A549 (cell line): ENCODE measurements at regions not wholly inside any gene's neighbourhood (a gene's known extent, or its start where the extent isn't known, plus 50 kb on each side); places are given as distances from the start of the nearest gene placed in this dataset.

Experiments
- ATAC-seq, 2 experiments: fragments of 200-7000 bp in 1 of 2; fragments of >200 bp in 1 of 2; cut with Nextera tagmentation in 1 of 2; cut with Tn5 transposase in 1 of 2; 3 replicates each; pipeline versions ENCODE4 v1.8.0 to v1.9.1; 2018 to 2020; ENCODE audit warnings: mild to moderate bottlenecking in 1 of 2, moderate library complexity in 1 of 2
- CTCF ChIA-PET: fragments of 300-600 bp; sonication (Branson Sonifier 250); formaldehyde crosslinking; extraction: SDS; loops from one replicate; lab custom pipeline; 2021; ENCODE audit warnings: antibody characterized with exemption, inconsistent platforms; lab: Yijun Ruan, JAX
- POLR2A ChIA-PET: fragments of 350-600 bp; formaldehyde crosslinking; extraction: SDS; loops from one replicate; lab custom pipeline; 2021; ENCODE audit warnings: antibody characterized with exemption, inconsistent platforms; lab: Yijun Ruan, JAX
- DNase-seq, 2 experiments: peaks; one replicate each; pipeline versions ENCODE4 v3.0.0 to v3.0.0-alpha.2; 2011 to 2016; ENCODE audit warnings: low read depth in 1 of 2, low spot score in 1 of 2
- FAIRE-seq: peaks from 2 replicates; lab custom pipeline; 2011; peaks lifted over from hg19 to GRCh38; lab: Jason Lieb, UNC
- H3K27ac ChIP-seq, 2 experiments: fragments of >200 bp; sonication (Bioruptor Twin); formaldehyde crosslinking; 3 replicates each; pipeline ENCODE4 v1.5.1; 2016 to 2017
- H3K4me1 ChIP-seq: fragments of >200 bp; sonication (Bioruptor Twin); formaldehyde crosslinking; 3 replicates; pipeline ENCODE4 v1.6.1; 2016
- H3K4me2 ChIP-seq: fragments of >200 bp; sonication (Bioruptor Twin); formaldehyde crosslinking; 3 replicates; pipeline ENCODE4 v1.6.1; 2016
- H3K4me3 ChIP-seq: fragments of >200 bp; sonication (Bioruptor Twin); formaldehyde crosslinking; 3 replicates; pipeline ENCODE4 v1.5.1; 2016
- H3K9me3 ChIP-seq: fragments of >200 bp; sonication (Bioruptor Twin); formaldehyde crosslinking; 3 replicates; pipeline ENCODE4 v1.6.1; 2016
- ATOH8 ChIP-seq: fragments of 250-450 bp; sonication (Bioruptor Pico); IDR thresholded peaks from 2 replicates; pipeline ENCODE4 v1.5.0; 2020; ENCODE audit warnings: low read depth, mild to moderate bottlenecking, moderate library complexity
- BHLHE40 ChIP-seq: IDR thresholded peaks from 2 replicates; pipeline ENCODE4 v1.6.1; 2012; ENCODE audit warnings: low read depth, low read length, inconsistent platforms
- CBX2 ChIP-seq: fragments of 200-600 bp; sonication (generic); IDR thresholded peaks from 2 replicates; pipeline ENCODE4 v1.6.1; 2016; ENCODE audit warnings: low read depth, mild to moderate bottlenecking, borderline replicate concordance
- EHMT2 ChIP-seq: fragments of 200-600 bp; sonication (generic); IDR thresholded peaks from 2 replicates; pipeline ENCODE4 v1.6.1; 2016; ENCODE audit warnings: antibody characterized with exemption, low read depth, mild to moderate bottlenecking, moderate library complexity
- ESRRA ChIP-seq: fragments of 150-350 bp; IDR thresholded peaks from 2 replicates; pipeline ENCODE4 v1.6.1; 2014; ENCODE audit warnings: mild to moderate bottlenecking, low read length, borderline replicate concordance
- FOSB ChIP-seq: fragments of 250-450 bp; sonication (Bioruptor Pico); IDR thresholded peaks from 2 replicates; pipeline ENCODE4 v1.5.0; 2020; ENCODE audit warnings: mild to moderate bottlenecking, moderate library complexity
- HDAC2 ChIP-seq: fragments of 200-600 bp; sonication (generic); IDR thresholded peaks from 2 replicates; pipeline ENCODE4 v1.6.1; 2016
- HEYL ChIP-seq: fragments of 250-450 bp; sonication (Bioruptor Pico); IDR thresholded peaks from 2 replicates; pipeline ENCODE4 v1.8.0; 2021; ENCODE audit warnings: mild to moderate bottlenecking, moderate library complexity
- HOXB13 ChIP-seq: fragments of 250-450 bp; sonication (Bioruptor Pico); IDR thresholded peaks from 2 replicates; pipeline ENCODE4 v1.5.0; 2020; ENCODE audit warnings: low read depth, mild to moderate bottlenecking, moderate library complexity
- HOXB5 ChIP-seq: fragments of 250-450 bp; sonication (Bioruptor Pico); IDR thresholded peaks from 2 replicates; pipeline ENCODE4 v1.5.0; 2020; ENCODE audit warnings: mild to moderate bottlenecking, moderate library complexity
- KDM1A ChIP-seq: fragments of 200-600 bp; sonication (generic); IDR thresholded peaks from 2 replicates; pipeline ENCODE4 v1.6.1; 2016; ENCODE audit warnings: low read depth, mild to moderate bottlenecking
- KDM5A ChIP-seq: fragments of 200-600 bp; sonication (generic); IDR thresholded peaks from 2 replicates; pipeline ENCODE4 v1.6.1; 2016; ENCODE audit warnings: antibody characterized with exemption, mild to moderate bottlenecking
- MAFK ChIP-seq: fragments of 450-650 bp; IDR thresholded peaks from 2 replicates; pipeline ENCODE4 v1.6.1; 2014; ENCODE audit not compliant: partially characterized antibody
- MAX ChIP-seq: IDR thresholded peaks from 2 replicates; pipeline ENCODE4 v1.6.1; 2012
- MYC ChIP-seq: IDR thresholded peaks from 2 replicates; pipeline ENCODE4 v1.6.1; 2012; ENCODE audit warnings: mild to moderate bottlenecking, inconsistent platforms, low read length, improper control_type of control experiment, borderline replicate concordance
- PBX3 ChIP-seq: IDR thresholded peaks from 2 replicates; pipeline ENCODE4 v1.6.1; 2012
- PHF8 ChIP-seq: fragments of 200-600 bp; sonication (generic); IDR thresholded peaks from 2 replicates; pipeline ENCODE4 v1.6.1; 2016; ENCODE audit warnings: low read depth, mild to moderate bottlenecking, antibody characterized with exemption, moderate library complexity, borderline replicate concordance
- POLR2A ChIP-seq: IDR thresholded peaks from 2 replicates; pipeline ENCODE4 v1.6.1; 2012; ENCODE audit warnings: mild to moderate bottlenecking, low read length
- POLR2AphosphoS2 ChIP-seq: conservative IDR thresholded peaks from 2 replicates; pipeline ENCODE4 v1.6.1; 2012; ENCODE audit warnings: low read length, improper control_type of control experiment, inconsistent platforms
- RAD21 ChIP-seq, 2 experiments: fragments of >200 bp in 1 of 2; sonication (Bioruptor Twin) in 1 of 2; formaldehyde crosslinking in 1 of 2; IDR thresholded peaks in 1 of 2; conservative IDR thresholded peaks in 1 of 2; 2 replicates in 1 of 2; 3 replicates in 1 of 2; pipeline ENCODE4 v1.6.1; 2012 to 2018; ENCODE audit warnings: inconsistent platforms in 1 of 2
- REST ChIP-seq: fragments of 200-600 bp; sonication (generic); IDR thresholded peaks from 2 replicates; pipeline ENCODE4 v1.6.1; 2016; ENCODE audit warnings: antibody characterized with exemption, mild to moderate bottlenecking, moderate library complexity
- RNF2 ChIP-seq: fragments of 200-600 bp; sonication (generic); IDR thresholded peaks from 2 replicates; pipeline ENCODE4 v1.6.1; 2016; ENCODE audit warnings: low read depth, mild to moderate bottlenecking, antibody characterized with exemption, moderate library complexity, borderline replicate concordance
- SREBF2 ChIP-seq: fragments of 450-650 bp; IDR thresholded peaks from 2 replicates; pipeline ENCODE4 v1.6.1; 2014; ENCODE audit warnings: mild to moderate bottlenecking, moderate library complexity
- ZC3H11A ChIP-seq: fragments of 450-650 bp; IDR thresholded peaks from 2 replicates; pipeline ENCODE4 v1.6.1; 2014; ENCODE audit warnings: antibody characterized with exemption, mild to moderate bottlenecking
- ZSCAN20 ChIP-seq: fragments of 250-450 bp; sonication (Bioruptor Pico); IDR thresholded peaks from 2 replicates; pipeline ENCODE4 v1.8.0; 2022; ENCODE audit warnings: mild to moderate bottlenecking, moderate library complexity
- WGBS: methylation state at CpG from one replicate; pipeline ENCODE4 v1.1.6; 2017; ENCODE audit errors: missing lambda C conversion rate; 5-methylcytosine and 5-hydroxymethylcytosine counted together

- H3K27ac ChIP-seq = no peak overlapping the region
- H3K4me1 ChIP-seq = no peaks in the 10 kb centered on the region
- CTCF ChIA-PET = no interaction called here
- DNase-seq (no peak), FAIRE-seq (no peak), ATAC-seq (no peak)
- H3K4me3 ChIP-seq = no peak overlapping the region
- H3K9me3 ChIP-seq = no peaks in the 10 kb centered on the region
- no peak overlapping the region for H3K4me2 ChIP-seq
- 0% methylated on average over 2 of the region's 2 CpGs for WGBS
- POLR2A ChIA-PET = no interaction called here
- TF ChIP-seq BHLHE40 (no peak), RAD21 (conservative IDR thresholded peaks at IDR 0.05 in 1 of 2, IDR thresholded peaks at IDR 0.05 in 1 of 2) (no peak), MYC (no peak), HOXB13 (no peak), KDM1A (no peak), SREBF2 (no peak), PHF8 (no peak), PBX3 (no peak), POLR2A (no peak), MAX (no peak), ATOH8 (no peak), EHMT2 (no peak), CBX2 (no peak), POLR2AphosphoS2 (no peak), HOXB5 (no peak), ZC3H11A (no peak), HDAC2 (no peak), KDM5A (no peak), HEYL (no peak)
Measured at GRCh38 chr16:13344001-13344400, 442.6 kb downstream of the SHISA9 start.

- ChIA-PET POLR2A (no interaction called here), CTCF (interaction anchor here (1.8 kb wide), 1 partner anchor 106 kb away, joined by 4 read pairs; no protein-coding TSS in a partner anchor)
- TF ChIP-seq MAFK (peak; percentile 17), ESRRA (no peak)
- H3K4me2 ChIP-seq = no peak overlapping the region
- no peak for ATAC-seq
- 2% methylated on average over 6 of the region's 6 CpGs for WGBS
- no peaks in the 10 kb centered on the region for H3K9me3 ChIP-seq
- no peak overlapping the region for H3K4me3 ChIP-seq
- no peak for DNase-seq
- H3K27ac ChIP-seq = no peak overlapping the region
- no peaks in the 10 kb centered on the region for H3K4me1 ChIP-seq
- FAIRE-seq = no peak
Measured at GRCh38 chr16:13348416-13348815, 447.0 kb downstream of the SHISA9 start.

- Histone ChIP-seq H3K4me3 (no peak overlapping the region), H3K27ac (no peak overlapping the region), H3K4me2 (no peak overlapping the region), H3K4me1 (no peaks in the 10 kb centered on the region), H3K9me3 (no peaks in the 10 kb centered on the region)
- ChIA-PET POLR2A (no interaction called here), CTCF (interaction anchor here (1.8 kb wide), 1 partner anchor 104 kb away, joined by 4 read pairs; no protein-coding TSS in a partner anchor)
- 0% methylated on average over 4 of the region's 4 CpGs for WGBS
- TF ChIP-seq REST (no peak), ZSCAN20 (CRISPR knock-in tag) (no peak), KDM1A (no peak), FOSB (CRISPR knock-in tag) (no peak), RAD21 (conservative IDR thresholded peaks at IDR 0.05 in 1 of 2, IDR thresholded peaks at IDR 0.05 in 1 of 2) (no peak), RNF2 (no peak)
- no peak for ATAC-seq
- no peak for FAIRE-seq
- no peak for DNase-seq
Measured at GRCh38 chr16:13350000-13350399, 448.6 kb downstream of the SHISA9 start.
